A673 (cell line): ENCODE measurements at regions not wholly inside any gene's neighbourhood (a gene's known extent, or its start where the extent isn't known, plus 50 kb on each side); places are given as distances from the start of the nearest gene placed in this dataset.

Experiments used
- CTCF ChIP-seq: fragments of 300-800, 200-600 bp; sonication (generic); conservative IDR thresholded peaks from 2 replicates; pipeline ENCODE4 v1.5.1; 2017; ENCODE audit warnings: low read depth, mild to moderate bottlenecking, antibody characterized with exemption, low read length, moderate library complexity, mixed read lengths
- EZH2 ChIP-seq: fragments of 200-600 bp; sonication (generic); IDR thresholded peaks from 2 replicates; pipeline ENCODE4 v1.6.1; 2017; ENCODE audit warnings: borderline replicate concordance, low read depth, mild to moderate bottlenecking, mixed read lengths, antibody characterized with exemption, low read length; ENCODE audit not compliant: poor library complexity, severe bottlenecking

- TF ChIP-seq CTCF (no peak), EZH2 (no peak)
Observed at GRCh38 chr7:49255054-49255453, 330.7 kb downstream of the CDC14C start.
